HCEC 1CT (cell line): ENCODE measurements at regions not wholly inside any gene's neighbourhood (a gene's known extent, or its start where the extent isn't known, plus 50 kb on each side); places are given as distances from the start of the nearest gene placed in this dataset.

Experiments
- DNase-seq: peaks from one replicate; pipeline ENCODE4 v3.0.0-alpha.2; 2017

DNA sequence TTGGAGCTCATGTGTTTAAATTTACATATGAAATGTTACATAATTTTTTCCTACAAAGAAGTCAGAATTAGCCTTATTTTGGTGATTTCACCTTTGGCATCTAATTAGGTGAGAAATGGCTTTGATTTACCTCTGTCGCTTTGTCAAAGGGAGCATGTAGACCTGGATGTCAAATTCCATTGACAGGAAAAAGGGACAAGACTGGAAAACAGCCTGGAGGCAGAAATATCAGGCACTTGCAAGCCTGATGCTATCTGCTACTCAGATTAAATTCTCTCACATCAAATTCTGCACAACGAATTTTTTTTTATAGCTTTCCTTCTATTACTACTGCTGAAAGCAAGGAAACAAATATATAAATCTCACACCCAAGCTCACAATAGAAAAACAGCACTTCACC lies 54.1 kb upstream of the CTNND2 start:
- no peak for DNase-seq

DNA sequence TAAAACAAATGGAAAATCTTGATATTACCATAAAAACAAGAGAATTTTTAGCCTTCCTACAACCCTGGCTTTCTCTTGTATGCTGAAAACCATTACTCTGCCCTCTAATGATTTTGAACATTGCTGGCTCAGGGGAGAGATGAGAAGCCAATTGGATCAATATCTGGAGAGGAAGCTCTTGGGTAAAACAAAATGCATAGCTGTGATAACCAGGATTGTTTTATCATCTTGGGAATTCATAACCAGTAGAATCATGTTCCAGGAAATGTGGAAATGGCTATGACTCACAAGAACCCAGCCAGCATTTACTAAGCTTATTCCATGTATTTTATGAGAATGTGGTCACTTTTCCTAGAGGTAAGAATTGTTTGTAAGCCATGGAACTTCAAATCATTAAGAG lies 51.1 kb upstream of the CTNND2 start:
- DNase-seq = peak; percentile 16
